ENCODE measurements at regions not wholly inside any gene's neighbourhood (a gene's known extent, or its start where the extent isn't known, plus 50 kb on each side); places are given as distances from the start of the nearest gene placed in this dataset.

DNA sequence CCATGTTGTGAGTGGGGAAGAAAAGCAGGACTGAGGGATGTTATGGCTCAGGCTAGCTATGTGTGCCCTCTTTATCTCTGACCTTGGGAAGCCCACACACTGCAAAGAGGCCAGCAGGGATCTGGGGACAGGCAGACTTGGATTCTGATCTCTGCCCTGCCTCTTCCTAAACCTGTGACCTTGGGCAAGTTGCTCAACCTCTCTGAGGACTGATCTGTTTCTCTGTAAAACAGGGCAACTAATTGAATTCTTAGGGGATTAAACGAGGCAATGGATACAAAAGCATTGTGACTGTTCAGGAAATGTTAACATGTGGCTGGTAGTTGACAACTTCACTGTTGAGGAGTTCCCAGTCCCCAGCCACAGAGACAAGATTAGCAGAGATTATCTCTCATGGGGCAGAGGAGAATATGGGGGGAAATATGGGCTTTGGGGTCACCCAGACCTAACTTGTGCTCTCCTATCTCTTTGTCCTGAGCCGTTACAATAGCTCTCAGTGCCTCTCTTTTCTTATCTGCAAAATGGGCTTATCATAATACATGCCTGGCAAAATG lies 184.7 kb upstream of the GLI2 start (continued):
- TF ChIP-seq NFAT5 (CRISPR knock-in tag; IDR thresholded peaks at IDR 0.05) (no peak), ZMYM4 (CRISPR knock-in tag; IDR thresholded peaks at IDR 0.05) (peak; percentile 93), TCF7 (IDR thresholded peaks at IDR 0.05; ENCODE audit: low read depth) (peak; percentile 63; the same call in 1 of the 2 replicates), HOXA7 (CRISPR knock-in tag; IDR thresholded peaks at IDR 0.05) (no peak), YEATS2 (CRISPR knock-in tag; IDR thresholded peaks at IDR 0.05; ENCODE audit: borderline replicate concordance) (peak; percentile 67; the same call in 1 of the 2 replicates), ZBED4 (CRISPR knock-in tag; IDR thresholded peaks at IDR 0.05; ENCODE audit: borderline replicate concordance) (peak; percentile 77; the same call in 1 of the 2 replicates), ZNF383 (CRISPR knock-in tag; IDR thresholded peaks at IDR 0.05; ENCODE audit: borderline replicate concordance) (no peak), RBM22 (optimal IDR thresholded peaks at IDR 0.05; ENCODE audit: low read length) (no peak), NR3C1 (CRISPR knock-in tag; IDR thresholded peaks at IDR 0.05) (no peak), MATR3 (CRISPR knock-in tag; IDR thresholded peaks at IDR 0.05) (no peak), ZNF652 (CRISPR knock-in tag; IDR thresholded peaks at IDR 0.05; ENCODE audit: borderline replicate concordance, low read depth) (peak; percentile 66; the same call in 1 of the 2 replicates), ISL2 (CRISPR knock-in tag; IDR thresholded peaks at IDR 0.05) (peak; percentile 92), PRMT3 (CRISPR knock-in tag; IDR thresholded peaks at IDR 0.05; ENCODE audit: borderline replicate concordance, low read depth) (no peak), POLR2G (IDR thresholded peaks at IDR 0.05; ENCODE audit: low read depth, low read length) (no peak), MTF2 (CRISPR knock-in tag; IDR thresholded peaks at IDR 0.05; ENCODE audit: borderline replicate concordance) (no peak)
- TF ChIP-seq, protein P1, sequence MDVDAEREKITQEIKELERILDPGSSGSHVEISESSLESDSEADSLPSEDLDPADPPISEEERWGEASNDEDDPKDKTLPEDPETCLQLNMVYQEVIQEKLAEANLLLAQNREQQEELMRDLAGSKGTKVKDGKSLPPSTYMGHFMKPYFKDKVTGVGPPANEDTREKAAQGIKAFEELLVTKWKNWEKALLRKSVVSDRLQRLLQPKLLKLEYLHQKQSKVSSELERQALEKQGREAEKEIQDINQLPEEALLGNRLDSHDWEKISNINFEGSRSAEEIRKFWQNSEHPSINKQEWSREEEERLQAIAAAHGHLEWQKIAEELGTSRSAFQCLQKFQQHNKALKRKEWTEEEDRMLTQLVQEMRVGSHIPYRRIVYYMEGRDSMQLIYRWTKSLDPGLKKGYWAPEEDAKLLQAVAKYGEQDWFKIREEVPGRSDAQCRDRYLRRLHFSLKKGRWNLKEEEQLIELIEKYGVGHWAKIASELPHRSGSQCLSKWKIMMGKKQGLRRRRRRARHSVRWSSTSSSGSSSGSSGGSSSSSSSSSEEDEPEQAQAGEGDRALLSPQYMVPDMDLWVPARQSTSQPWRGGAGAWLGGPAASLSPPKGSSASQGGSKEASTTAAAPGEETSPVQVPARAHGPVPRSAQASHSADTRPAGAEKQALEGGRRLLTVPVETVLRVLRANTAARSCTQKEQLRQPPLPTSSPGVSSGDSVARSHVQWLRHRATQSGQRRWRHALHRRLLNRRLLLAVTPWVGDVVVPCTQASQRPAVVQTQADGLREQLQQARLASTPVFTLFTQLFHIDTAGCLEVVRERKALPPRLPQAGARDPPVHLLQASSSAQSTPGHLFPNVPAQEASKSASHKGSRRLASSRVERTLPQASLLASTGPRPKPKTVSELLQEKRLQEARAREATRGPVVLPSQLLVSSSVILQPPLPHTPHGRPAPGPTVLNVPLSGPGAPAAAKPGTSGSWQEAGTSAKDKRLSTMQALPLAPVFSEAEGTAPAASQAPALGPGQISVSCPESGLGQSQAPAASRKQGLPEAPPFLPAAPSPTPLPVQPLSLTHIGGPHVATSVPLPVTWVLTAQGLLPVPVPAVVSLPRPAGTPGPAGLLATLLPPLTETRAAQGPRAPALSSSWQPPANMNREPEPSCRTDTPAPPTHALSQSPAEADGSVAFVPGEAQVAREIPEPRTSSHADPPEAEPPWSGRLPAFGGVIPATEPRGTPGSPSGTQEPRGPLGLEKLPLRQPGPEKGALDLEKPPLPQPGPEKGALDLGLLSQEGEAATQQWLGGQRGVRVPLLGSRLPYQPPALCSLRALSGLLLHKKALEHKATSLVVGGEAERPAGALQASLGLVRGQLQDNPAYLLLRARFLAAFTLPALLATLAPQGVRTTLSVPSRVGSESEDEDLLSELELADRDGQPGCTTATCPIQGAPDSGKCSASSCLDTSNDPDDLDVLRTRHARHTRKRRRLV (CRISPR knock-in tag; IDR thresholded peaks at IDR 0.05) = no peak
